IMR-90 (cell line): ENCODE measurements at regions not wholly inside any gene's neighbourhood (a gene's known extent, or its start where the extent isn't known, plus 50 kb on each side); places are given as distances from the start of the nearest gene placed in this dataset.

ENCODE experiments used
- ATAC-seq: fragments of 200-7000 bp; cut with Tn5 transposase; 2 replicates; pipeline ENCODE4 v1.9.1; 2020; ENCODE audit warnings: low read depth, mild to moderate bottlenecking, moderate library complexity
- BruUV-seq: library from RNA; stranded (reverse); fragments of 400-500 nt; replicated peaks from 2 replicates; lab custom pipeline; 2021; lab: Mats Ljungman, UMichigan
- CTCF ChIA-PET: fragments of 300-600 bp; formaldehyde crosslinking; extraction: SDS; loops from one replicate; lab custom pipeline; 2021; ENCODE audit warnings: antibody characterized with exemption; lab: Yijun Ruan, JAX
- POLR2A ChIA-PET: fragments of 300-600 bp; sonication (Branson Sonifier 250); formaldehyde crosslinking; loops from one replicate; lab custom pipeline; 2022; ENCODE audit warnings: antibody characterized with exemption; ENCODE audit not compliant: unreplicated experiment; lab: Charles Lee
- DNase-seq: peaks from one replicate; pipeline ENCODE4 v3.0.0; 2013
- H2AFZ ChIP-seq: replicated peaks from 2 replicates; pipeline ENCODE3; 2013; ENCODE audit warnings: low read length, mild to moderate bottlenecking; ENCODE audit not compliant: poor library complexity
- H2AK5ac ChIP-seq: 2 replicates; pipeline ENCODE4 v1.6.1; 2013; ENCODE audit warnings: low read depth, low read length, inconsistent platforms
- H2AK9ac ChIP-seq: replicated peaks from 2 replicates; pipeline ENCODE3; 2013; ENCODE audit warnings: mild to moderate bottlenecking, low read depth, low read length, moderate library complexity; ENCODE audit not compliant: poor library complexity
- H2BK120ac ChIP-seq: 2 replicates; pipeline ENCODE4 v1.6.1; 2013; ENCODE audit warnings: low read depth, low read length, inconsistent platforms
- H2BK15ac ChIP-seq: 3 replicates; pipeline ENCODE4 v1.6.1; 2013; ENCODE audit warnings: low read depth, low read length, inconsistent platforms
- H2BK20ac ChIP-seq: 2 replicates; pipeline ENCODE4 v1.6.1; 2013; ENCODE audit warnings: low read depth, mild to moderate bottlenecking, inconsistent platforms, low read length, moderate library complexity
- H2BK5ac ChIP-seq: 2 replicates; pipeline ENCODE4 v1.6.1; 2013; ENCODE audit warnings: mild to moderate bottlenecking, low read depth, low read length, inconsistent platforms; ENCODE audit not compliant: poor library complexity, severe bottlenecking
- H3K14ac ChIP-seq: replicated peaks from 2 replicates; pipeline ENCODE4 v1.6.1; 2013; ENCODE audit warnings: low read depth, low read length, inconsistent platforms
- H3K18ac ChIP-seq: 2 replicates; pipeline ENCODE4 v1.6.1; 2013; ENCODE audit warnings: low read depth, low read length, control low read depth
- H3K23ac ChIP-seq: 2 replicates; pipeline ENCODE4 v1.6.1; 2013; ENCODE audit warnings: low read depth, low read length, inconsistent platforms
- H3K27ac ChIP-seq: 2 replicates; pipeline ENCODE4 v1.5.1; 2013; ENCODE audit warnings: mild to moderate bottlenecking, control low read depth, low read length; ENCODE audit not compliant: insufficient read depth
- H3K27me3 ChIP-seq: 2 replicates; pipeline ENCODE4 v1.6.1; 2013; ENCODE audit warnings: low read length; ENCODE audit not compliant: control insufficient read depth, insufficient read depth
- H3K36me3 ChIP-seq: 2 replicates; pipeline ENCODE4 v1.6.1; 2013; ENCODE audit warnings: low read length, mixed read lengths; ENCODE audit not compliant: control insufficient read depth, insufficient read depth
- H3K4ac ChIP-seq: 2 replicates; pipeline ENCODE4 v1.6.1; 2013; ENCODE audit warnings: low read depth, low read length, inconsistent platforms
- H3K4me1 ChIP-seq: 2 replicates; pipeline ENCODE4 v1.6.1; 2013; ENCODE audit warnings: low read length, mixed read lengths; ENCODE audit not compliant: control insufficient read depth, insufficient read depth
- H3K4me2 ChIP-seq: 2 replicates; pipeline ENCODE4 v1.6.1; 2013; ENCODE audit warnings: low read depth, mild to moderate bottlenecking, control low read depth, low read length, moderate library complexity
- H3K4me3 ChIP-seq: 2 replicates; pipeline ENCODE4 v1.5.1; 2013; ENCODE audit warnings: low read depth, mild to moderate bottlenecking, control low read depth, low read length, moderate library complexity; ENCODE audit not compliant: insufficient read depth
- H3K56ac ChIP-seq: 2 replicates; pipeline ENCODE4 v1.6.1; 2013; ENCODE audit warnings: low read length, inconsistent platforms; ENCODE audit not compliant: insufficient read depth; ENCODE audit errors: extremely low read depth
- H3K79me1 ChIP-seq, 2 experiments: 2 replicates each; pipeline ENCODE4 v1.6.1; 2013; ENCODE audit warnings: low read length in 2 of 2, inconsistent platforms in 1 of 2, low read depth in 1 of 2
- H3K9ac ChIP-seq: 2 replicates; pipeline ENCODE4 v1.6.1; 2013; ENCODE audit warnings: low read depth, low read length, control low read depth
- H3K9me1 ChIP-seq: 2 replicates; pipeline ENCODE4 v1.6.1; 2013; ENCODE audit warnings: low read length, inconsistent platforms; ENCODE audit not compliant: insufficient read depth
- H3K9me3 ChIP-seq: 2 replicates; pipeline ENCODE4 v1.6.1; 2013; ENCODE audit warnings: low read length; ENCODE audit not compliant: control insufficient read depth, insufficient read depth
- H4K20me1 ChIP-seq: 2 replicates; pipeline ENCODE4 v1.6.1; 2013; ENCODE audit warnings: low read length, inconsistent platforms; ENCODE audit not compliant: insufficient read depth
- H4K5ac ChIP-seq: 2 replicates; pipeline ENCODE4 v1.6.1; 2013; ENCODE audit warnings: mild to moderate bottlenecking, low read depth, low read length, control low read depth
- H4K8ac ChIP-seq, 2 experiments: 2 replicates each; pipeline ENCODE4 v1.6.1; 2013; ENCODE audit warnings: low read depth in 2 of 2, low read length in 2 of 2, control low read depth in 1 of 2, inconsistent platforms in 1 of 2
- H4K91ac ChIP-seq: 2 replicates; pipeline ENCODE4 v1.6.1; 2013; ENCODE audit warnings: low read depth, low read length, inconsistent platforms; ENCODE audit not compliant: insufficient read depth
- CEBPB ChIP-seq: IDR thresholded peaks from 2 replicates; pipeline ENCODE4 v1.6.1; 2012; ENCODE audit warnings: low read depth, low read length, improper control_type of control experiment
- CHD1 ChIP-seq: IDR thresholded peaks from 2 replicates; pipeline ENCODE4 v1.6.1; 2012; ENCODE audit warnings: low read depth, low read length, improper control_type of control experiment
- FOS ChIP-seq: fragments of 150-350 bp; IDR thresholded peaks from 2 replicates; pipeline ENCODE4 v1.6.1; 2016; ENCODE audit warnings: low read depth, low read length
- MAZ ChIP-seq: IDR thresholded peaks from 2 replicates; pipeline ENCODE4 v1.6.1; 2012; ENCODE audit warnings: low read depth, mild to moderate bottlenecking, low read length, improper control_type of control experiment, moderate library complexity, borderline replicate concordance
- RAD21 ChIP-seq: IDR thresholded peaks from 2 replicates; pipeline ENCODE4 v1.6.1; 2012; ENCODE audit warnings: low read length, improper control_type of control experiment
- RFX5 ChIP-seq: IDR thresholded peaks from 2 replicates; pipeline ENCODE4 v1.8.0; 2012; ENCODE audit warnings: low read depth, mild to moderate bottlenecking, low read length, moderate library complexity
- SMC3 ChIP-seq: fragments of 150-350 bp; IDR thresholded peaks from 2 replicates; pipeline ENCODE4 v1.6.1; 2016; ENCODE audit warnings: low read depth, mild to moderate bottlenecking, antibody characterized with exemption, low read length, moderate library complexity
- WGBS, 2 experiments: methylation state at CpG; one replicate each; pipeline versions ENCODE4 v1.1.5 to v1.1.7; 2013; ENCODE audit warnings: missing lambda C conversion rate in 2 of 2; ENCODE audit not compliant: insufficient read length in 1 of 2; ENCODE audit errors: extremely low coverage in 2 of 2; 5-methylcytosine and 5-hydroxymethylcytosine counted together
- dilution Hi-C: fragments of 300-500 bp; cut with HindIII; formaldehyde crosslinking; loops from one replicate; pipeline ENCODE4 v1.14.3; 2018; ENCODE audit warnings: low sequenced_read_pairs; ENCODE audit not compliant: unreplicated experiment
- in situ Hi-C: fragments of 300-500 bp; cut with MboI; formaldehyde crosslinking; loops from 3 replicates; pipeline ENCODE4 v1.14.3; 2019; ENCODE audit warnings: low sequenced_read_pairs, inconsistent platforms, mixed read lengths
- intact Hi-C: fragments of 100-400 bp; cut with micrococcal nuclease; formaldehyde crosslinking; loops from 2 replicates; pipeline ENCODE4 v1.10.0; 2022
- TF ChIP-seq, protein P1 (sequence below): conservative IDR thresholded peaks from 2 replicates; pipeline ENCODE4 v1.5.1; 2012; ENCODE audit warnings: mild to moderate bottlenecking, low read depth, low read length, improper control_type of control experiment
- TF ChIP-seq, protein P2 (sequence below): fragments of 150-350 bp; IDR thresholded peaks from 2 replicates; pipeline ENCODE4 v1.6.1; 2017; ENCODE audit warnings: mild to moderate bottlenecking, antibody characterized with exemption, low read length, low read depth

DNA sequence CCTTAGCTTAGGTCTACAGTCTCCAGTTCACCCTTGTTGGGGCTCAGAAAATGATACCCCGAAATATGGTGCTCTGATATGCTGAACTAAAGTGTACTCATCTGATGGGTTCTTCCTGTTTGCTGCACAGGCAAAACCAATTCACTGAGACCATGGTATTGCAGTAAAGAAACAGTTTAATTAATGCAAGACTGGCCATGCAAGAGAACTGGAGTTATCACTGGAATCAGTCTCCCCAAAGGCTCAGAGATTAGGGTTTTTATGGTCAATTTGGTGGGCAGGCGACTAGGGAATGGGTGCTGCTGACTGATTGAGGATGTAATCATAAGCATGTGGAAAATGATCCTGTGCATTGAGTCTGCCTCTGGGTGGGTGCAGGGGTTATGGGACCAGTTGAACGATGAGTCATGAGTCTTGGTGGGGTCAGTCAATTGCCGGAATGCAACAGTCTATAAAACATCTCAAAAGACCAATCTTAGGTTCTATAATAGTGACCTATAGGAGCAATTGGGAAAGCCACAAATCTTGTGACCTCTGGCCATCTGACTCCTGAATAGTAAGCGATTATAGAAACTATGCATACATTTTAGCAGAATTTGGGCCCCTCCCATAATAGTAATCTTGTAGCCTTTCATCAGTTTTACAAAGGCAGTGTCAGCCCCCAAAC lies 113.0 kb upstream of the ANKRD55 start:
- H2AK5ac ChIP-seq = peak overlapping the region; percentile 98
- H4K5ac ChIP-seq = peak overlapping the region; percentile 24
- H3K23ac ChIP-seq = peak overlapping the region; percentile 33; the same call in 1 of the 2 replicates
- H3K56ac ChIP-seq = no peak overlapping the region
- no peaks in the 10 kb centered on the region for H3K9me3 ChIP-seq
- no TSS peak for BruUV-seq
- H2BK5ac ChIP-seq = peak overlapping the region; percentile 93
- intact Hi-C loops (loop anchor here (5.0 to 10.0 kb wide), 2 partner anchors 64 to 489 kb away; no protein-coding TSS in a partner anchor), dilution Hi-C loops (no loop called here), in situ Hi-C loops (no loop called here)
- ATAC-seq (no peak), DNase-seq (no peak)
- peak overlapping the region; percentile 99 for H3K18ac ChIP-seq
- H3K4me2 ChIP-seq = no peak overlapping the region
- H3K27ac ChIP-seq = peak overlapping the region; percentile 98
- no peak overlapping the region for H2AFZ ChIP-seq
- peak overlapping the region; percentile 92 for H3K14ac ChIP-seq
- no peaks in the 10 kb centered on the region for H3K36me3 ChIP-seq
- H3K4ac ChIP-seq = peak overlapping the region; percentile 97
- no peaks in the 10 kb centered on the region for H3K27me3 ChIP-seq
- H4K91ac ChIP-seq = peak overlapping the region; percentile 97
- H2BK120ac ChIP-seq = peak overlapping the region; percentile 99
- no peak overlapping the region for H3K9ac ChIP-seq
- H2AK9ac ChIP-seq = no peak overlapping the region
- no peaks in the 10 kb centered on the region for H3K79me1 ChIP-seq
- WGBS, 2 experiments = 83% methylated on average over 1 of the region's 5 CpGs; no CpG with 5 or more reads in 1 of the 2 experiments
- H4K8ac ChIP-seq = peak overlapping the region; percentile 76 to 87
- no peak overlapping the region for H3K4me3 ChIP-seq
- CTCF ChIA-PET = no interaction called here
- H4K20me1 ChIP-seq = no peaks in the 10 kb centered on the region
- H3K9me1 ChIP-seq = peaks cover 13% of the 10 kb centered on the region
- POLR2A ChIA-PET = no interaction called here
- TF ChIP-seq MAZ (no peak), FOS (no peak), CHD1 (no peak), RAD21 (no peak), RFX5 (no peak), SMC3 (no peak), CEBPB (no peak)
- TF ChIP-seq, protein P1, sequence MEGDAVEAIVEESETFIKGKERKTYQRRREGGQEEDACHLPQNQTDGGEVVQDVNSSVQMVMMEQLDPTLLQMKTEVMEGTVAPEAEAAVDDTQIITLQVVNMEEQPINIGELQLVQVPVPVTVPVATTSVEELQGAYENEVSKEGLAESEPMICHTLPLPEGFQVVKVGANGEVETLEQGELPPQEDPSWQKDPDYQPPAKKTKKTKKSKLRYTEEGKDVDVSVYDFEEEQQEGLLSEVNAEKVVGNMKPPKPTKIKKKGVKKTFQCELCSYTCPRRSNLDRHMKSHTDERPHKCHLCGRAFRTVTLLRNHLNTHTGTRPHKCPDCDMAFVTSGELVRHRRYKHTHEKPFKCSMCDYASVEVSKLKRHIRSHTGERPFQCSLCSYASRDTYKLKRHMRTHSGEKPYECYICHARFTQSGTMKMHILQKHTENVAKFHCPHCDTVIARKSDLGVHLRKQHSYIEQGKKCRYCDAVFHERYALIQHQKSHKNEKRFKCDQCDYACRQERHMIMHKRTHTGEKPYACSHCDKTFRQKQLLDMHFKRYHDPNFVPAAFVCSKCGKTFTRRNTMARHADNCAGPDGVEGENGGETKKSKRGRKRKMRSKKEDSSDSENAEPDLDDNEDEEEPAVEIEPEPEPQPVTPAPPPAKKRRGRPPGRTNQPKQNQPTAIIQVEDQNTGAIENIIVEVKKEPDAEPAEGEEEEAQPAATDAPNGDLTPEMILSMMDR = no peak
- TF ChIP-seq, protein P2, sequence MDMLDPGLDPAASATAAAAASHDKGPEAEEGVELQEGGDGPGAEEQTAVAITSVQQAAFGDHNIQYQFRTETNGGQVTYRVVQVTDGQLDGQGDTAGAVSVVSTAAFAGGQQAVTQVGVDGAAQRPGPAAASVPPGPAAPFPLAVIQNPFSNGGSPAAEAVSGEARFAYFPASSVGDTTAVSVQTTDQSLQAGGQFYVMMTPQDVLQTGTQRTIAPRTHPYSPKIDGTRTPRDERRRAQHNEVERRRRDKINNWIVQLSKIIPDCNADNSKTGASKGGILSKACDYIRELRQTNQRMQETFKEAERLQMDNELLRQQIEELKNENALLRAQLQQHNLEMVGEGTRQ = no peak
- peaks cover 18% of the 10 kb centered on the region for H3K4me1 ChIP-seq
- peak overlapping the region; percentile 100 for H2BK20ac ChIP-seq
- H2BK15ac ChIP-seq = peak overlapping the region; percentile 96; the same call in 2 of the 3 replicates
